ENCODE measurements at regions not wholly inside any gene's neighbourhood (a gene's known extent, or its start where the extent isn't known, plus 50 kb on each side); places are given as distances from the start of the nearest gene placed in this dataset.

DNA sequence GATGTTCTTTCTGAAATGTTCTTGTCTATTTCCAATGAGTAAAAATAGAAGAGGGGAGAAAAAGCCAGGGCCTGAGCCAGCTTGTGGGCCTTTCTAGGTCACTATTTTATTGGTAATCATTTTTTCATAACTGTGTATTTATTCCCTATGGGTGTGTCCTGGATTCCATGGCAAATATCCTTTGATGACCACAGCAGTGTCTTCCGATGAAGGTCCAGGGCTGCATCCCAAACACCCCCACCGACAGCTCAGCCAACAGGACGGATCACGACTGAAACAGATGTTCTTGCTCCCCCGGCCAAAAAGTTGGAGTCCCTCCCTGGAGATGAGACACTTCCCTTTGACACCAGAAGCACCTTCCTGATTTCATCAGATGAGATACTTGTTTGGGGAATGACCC is 105.4 kb upstream of the PLEKHG1 start:
- TF ChIP-seq, protein P1, sequence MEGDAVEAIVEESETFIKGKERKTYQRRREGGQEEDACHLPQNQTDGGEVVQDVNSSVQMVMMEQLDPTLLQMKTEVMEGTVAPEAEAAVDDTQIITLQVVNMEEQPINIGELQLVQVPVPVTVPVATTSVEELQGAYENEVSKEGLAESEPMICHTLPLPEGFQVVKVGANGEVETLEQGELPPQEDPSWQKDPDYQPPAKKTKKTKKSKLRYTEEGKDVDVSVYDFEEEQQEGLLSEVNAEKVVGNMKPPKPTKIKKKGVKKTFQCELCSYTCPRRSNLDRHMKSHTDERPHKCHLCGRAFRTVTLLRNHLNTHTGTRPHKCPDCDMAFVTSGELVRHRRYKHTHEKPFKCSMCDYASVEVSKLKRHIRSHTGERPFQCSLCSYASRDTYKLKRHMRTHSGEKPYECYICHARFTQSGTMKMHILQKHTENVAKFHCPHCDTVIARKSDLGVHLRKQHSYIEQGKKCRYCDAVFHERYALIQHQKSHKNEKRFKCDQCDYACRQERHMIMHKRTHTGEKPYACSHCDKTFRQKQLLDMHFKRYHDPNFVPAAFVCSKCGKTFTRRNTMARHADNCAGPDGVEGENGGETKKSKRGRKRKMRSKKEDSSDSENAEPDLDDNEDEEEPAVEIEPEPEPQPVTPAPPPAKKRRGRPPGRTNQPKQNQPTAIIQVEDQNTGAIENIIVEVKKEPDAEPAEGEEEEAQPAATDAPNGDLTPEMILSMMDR (IDR thresholded peaks at IDR 0.05; ENCODE audit: insufficient read depth, low read length, poor library complexity, severe bottlenecking) = no peak
- no peak for TF ChIP-seq EZH2phosphoT487 (conservative IDR thresholded peaks at IDR 0.05; ENCODE audit: low read length)
